HG03565 (cell line): ENCODE measurements at regions not wholly inside any gene's neighbourhood (a gene's known extent, or its start where the extent isn't known, plus 50 kb on each side); places are given as distances from the start of the nearest gene placed in this dataset.

Experiments
- ATAC-seq: cut with Tn5 transposase; IDR thresholded peaks from one replicate; pipeline ENCODE4 v1.9.1; 2021; ENCODE audit warnings: mild to moderate bottlenecking, moderate library complexity; ENCODE audit not compliant: unreplicated experiment

DNA sequence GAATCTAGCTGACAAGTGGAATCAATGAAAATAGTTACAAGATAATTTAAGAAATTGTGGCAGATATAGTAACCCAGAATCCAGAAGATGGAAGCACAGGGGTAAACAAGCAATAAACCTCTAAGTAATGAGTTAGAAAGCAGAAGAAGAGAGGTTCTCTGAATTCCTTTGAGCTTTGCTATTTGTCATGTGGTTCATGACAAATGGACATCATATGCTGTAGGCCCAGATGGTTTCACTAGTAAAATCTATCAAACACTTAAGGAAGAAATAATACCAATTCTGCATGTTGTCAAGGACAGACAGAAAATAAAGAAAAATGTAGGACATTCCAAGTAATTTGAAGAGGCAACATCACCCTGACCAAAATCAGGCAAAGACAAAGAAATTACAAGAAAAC is 480.8 kb upstream of the INTU start:
- no peak for ATAC-seq

GRCh38 chr4:127155116-127155515 is 477.6 kb upstream of the INTU start:
- no peak for ATAC-seq

- no peak for ATAC-seq
Measured at GRCh38 chr4:127155555-127155954, 477.2 kb upstream of the INTU start.

GRCh38 chr4:127162741-127163140 is 470.0 kb upstream of the INTU start:
- no peak for ATAC-seq

GRCh38 chr4:127165971-127166370 is 466.8 kb upstream of the INTU start:
- ATAC-seq = no peak

DNA sequence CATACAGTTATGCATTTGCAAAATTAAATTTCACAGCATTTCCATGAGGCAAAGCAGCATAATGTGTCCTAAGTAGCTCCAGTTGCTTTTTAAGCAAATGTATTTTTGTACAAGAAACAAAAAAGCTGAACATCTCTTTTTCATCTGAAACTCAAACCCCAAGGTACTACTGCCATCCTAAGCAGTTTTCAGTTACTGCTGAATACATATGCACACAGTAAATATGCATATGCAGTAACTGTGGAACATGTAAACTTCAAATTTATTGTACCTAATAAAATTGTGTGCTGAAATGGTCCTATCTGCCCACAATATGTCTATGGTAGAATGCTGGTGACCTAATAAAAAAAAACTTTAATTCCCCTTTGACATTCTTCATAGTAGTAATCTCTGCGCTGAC is 458.6 kb upstream of the INTU start:
- ATAC-seq = no peak

DNA sequence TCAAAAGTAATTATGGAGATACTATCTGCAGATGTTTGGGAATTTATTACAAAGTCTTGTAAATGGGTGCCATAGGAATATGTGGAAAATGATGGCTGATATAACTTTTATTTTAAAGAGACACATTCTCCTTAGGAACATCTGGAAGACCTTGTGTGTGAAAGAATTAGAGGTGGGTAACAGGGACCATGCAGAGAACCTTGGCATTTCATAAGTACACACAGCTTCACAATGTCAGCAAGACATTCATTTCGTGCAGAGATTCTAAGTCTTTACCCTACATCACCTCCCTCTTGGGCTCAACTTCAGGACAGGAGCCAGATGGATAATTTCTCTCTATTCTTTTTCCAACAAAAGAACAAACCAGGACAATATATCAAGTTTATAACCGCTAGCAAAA is 458.1 kb upstream of the INTU start:
- no peak for ATAC-seq

- no peak for ATAC-seq
Measured at GRCh38 chr4:127179256-127180087, 453.3 kb upstream of the INTU start.

DNA sequence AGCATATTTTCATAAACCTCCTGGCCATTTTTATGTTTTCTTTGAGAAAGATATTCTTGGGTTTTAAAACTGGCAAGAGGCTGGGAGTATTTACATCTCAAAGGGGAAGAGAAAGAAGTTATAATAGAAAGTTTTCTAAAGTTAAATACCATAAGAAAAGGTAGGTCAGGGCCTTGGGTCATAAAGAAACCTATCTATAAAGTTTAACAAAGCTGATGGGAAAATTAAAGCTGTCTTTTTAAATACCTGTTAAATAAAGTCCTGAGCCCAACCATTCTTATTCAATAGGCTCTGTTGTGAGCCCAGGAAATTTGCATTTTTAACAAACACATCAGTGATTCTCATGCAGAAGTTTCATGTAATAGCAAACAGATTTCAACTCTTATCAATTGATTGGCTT is 451.8 kb upstream of the INTU start:
- ATAC-seq = no peak

DNA sequence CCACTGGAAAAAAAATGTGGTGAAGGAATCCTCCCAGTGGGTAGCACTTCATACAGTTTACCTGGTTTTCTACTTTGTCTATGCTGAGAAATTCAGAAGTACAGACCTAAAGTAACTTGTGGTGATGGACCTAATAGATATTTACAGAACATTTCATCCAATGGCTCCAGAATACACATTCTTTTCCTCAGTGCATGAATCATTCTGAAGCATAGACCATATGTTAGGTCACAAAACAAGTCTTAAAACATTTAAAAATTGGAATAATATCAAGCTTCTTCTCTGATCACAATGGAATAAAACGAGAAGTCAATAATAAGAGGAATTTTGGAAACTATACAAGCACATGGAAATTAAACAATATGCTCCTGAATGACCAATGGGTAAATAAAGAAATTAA is 450.1 kb upstream of the INTU start:
- no peak for ATAC-seq

DNA sequence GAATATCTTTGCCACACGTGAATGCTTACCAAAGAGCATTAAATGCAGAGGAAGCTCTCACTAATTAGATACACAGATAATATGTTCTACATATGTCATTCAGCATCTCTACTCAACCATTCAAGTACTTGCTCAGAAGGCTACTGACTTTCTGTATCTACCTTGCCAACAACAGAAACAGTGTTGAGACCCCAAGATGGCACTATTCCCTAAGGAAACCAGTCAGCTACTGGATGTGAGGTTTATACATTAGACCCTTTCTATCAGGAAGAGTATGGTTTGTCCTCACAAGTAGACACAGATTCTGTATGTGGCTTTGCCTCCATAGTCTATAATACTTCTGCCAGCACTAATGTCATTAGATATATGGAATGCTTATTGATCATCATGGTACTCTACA is 443.9 kb upstream of the INTU start:
- no peak for ATAC-seq

DNA sequence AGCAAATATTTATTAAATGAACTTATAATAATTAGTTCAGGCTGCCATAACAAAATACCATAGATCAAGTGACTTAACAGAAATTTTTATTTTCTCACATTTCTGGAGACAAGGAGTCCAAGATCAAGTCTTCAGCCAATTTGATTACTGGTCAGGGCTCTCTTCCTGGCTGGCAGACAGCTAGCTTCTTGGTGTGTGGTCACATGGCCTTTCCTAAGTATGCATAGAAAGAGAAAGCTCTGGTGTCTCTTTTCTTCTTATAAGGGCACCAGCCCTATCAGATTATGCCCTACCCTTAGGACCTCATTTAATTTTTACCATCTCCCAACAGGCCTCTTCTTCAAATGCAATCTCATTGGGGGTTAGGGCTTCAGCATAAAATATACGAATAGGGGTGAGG is 438.5 kb upstream of the INTU start:
- no peak for ATAC-seq

DNA sequence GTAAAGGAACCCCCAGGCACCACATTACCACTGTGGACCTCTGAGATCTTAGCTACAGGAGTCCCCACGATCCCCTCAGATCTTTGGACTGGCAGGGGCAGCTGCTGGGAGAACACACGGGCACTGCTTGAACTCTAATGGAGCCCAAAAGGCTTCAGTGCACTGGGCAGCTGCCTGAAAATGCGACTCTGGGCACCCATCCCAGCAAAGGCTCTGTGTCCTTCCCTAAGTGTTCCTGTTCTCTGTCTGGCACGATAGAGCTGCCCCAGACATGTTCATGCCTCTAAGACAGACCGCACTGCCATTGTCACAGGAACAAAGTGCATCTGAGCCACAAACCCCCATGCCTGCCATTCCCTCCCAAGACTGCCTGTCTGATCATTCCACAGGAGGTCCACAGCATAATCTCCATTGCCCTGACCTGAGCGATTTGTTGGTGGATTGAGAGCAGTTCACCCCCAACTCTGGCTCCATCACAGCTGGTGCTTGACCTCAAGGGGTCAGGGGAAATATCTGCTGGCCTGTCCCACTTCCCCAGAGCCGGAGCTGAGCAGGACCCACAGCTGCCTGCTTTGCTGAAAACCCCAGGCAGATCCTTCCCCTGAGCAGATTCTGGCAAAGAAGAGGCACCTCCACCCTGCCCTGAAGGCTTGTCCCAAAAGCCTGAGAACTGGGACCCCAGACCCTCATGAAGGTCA is 436.0 kb upstream of the INTU start:
- no peak for ATAC-seq

DNA sequence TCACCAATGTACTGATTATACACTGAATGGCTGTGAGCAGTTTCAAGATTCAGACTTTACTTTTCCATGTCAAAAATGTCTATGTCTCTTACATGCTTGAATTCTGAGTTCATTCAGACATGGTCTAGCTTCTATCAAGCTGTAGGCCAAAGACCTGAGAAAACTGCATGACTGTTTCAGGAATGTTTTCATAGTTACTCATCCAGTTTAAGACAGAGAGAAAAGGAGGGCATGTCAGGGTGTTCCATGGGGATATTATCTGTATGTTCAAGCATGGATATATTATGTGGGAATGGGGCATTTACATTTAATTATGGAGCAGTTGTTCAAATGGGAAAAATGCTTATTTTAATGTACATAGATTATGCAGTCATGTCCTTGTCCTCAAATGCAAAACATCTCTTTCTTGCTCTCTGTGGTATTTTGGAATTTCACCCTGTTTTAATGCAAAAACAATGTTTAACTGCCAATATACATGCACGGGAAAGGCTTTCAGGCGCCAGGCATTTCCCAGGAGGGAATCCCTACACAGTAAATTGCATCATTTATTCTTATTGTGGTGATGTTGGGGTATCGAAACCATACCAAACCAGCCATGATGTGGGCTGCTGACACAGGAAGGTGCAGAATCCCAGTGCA is 429.1 kb upstream of the INTU start:
- no peak for ATAC-seq

- no peak for ATAC-seq
Measured at GRCh38 chr4:127204322-127204721, 428.4 kb upstream of the INTU start.

DNA sequence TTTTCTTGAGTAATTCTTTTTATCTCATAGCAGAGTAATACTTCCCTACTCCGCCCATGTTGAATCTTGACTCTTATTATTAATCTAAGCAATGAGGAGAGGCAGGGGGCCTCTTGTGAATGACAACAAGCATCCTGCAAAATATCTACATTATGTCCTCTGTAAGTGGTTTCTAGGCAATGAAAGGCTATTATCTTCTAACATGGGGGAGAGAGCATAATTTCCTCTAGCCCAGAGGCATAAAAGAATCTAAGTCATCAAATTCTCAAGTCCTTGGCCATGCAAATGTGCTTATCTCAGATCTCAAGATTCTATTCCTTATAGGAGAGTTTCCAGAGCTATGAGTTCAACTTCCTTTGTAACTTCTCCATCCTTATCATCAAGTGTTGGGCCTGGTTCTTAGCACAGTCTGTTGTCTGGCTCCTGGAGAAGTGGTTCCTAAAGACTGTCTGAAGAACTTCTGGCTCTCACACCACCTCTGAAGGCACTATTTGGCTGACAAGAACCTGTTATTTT is 423.1 kb upstream of the INTU start:
- no peak for ATAC-seq

GRCh38 chr4:127210893-127211649 is 421.7 kb upstream of the INTU start:
- ATAC-seq = no peak

- no peak for ATAC-seq
Measured at GRCh38 chr4:127211650-127212560, 420.9 kb upstream of the INTU start.

GRCh38 chr4:127212701-127213100 is 420.1 kb upstream of the INTU start:
- ATAC-seq = no peak

- no peak for ATAC-seq
Measured at GRCh38 chr4:127214016-127214415, 418.7 kb upstream of the INTU start.
